ENCODE measurements at regions not wholly inside any gene's neighbourhood (a gene's known extent, or its start where the extent isn't known, plus 50 kb on each side); places are given as distances from the start of the nearest gene placed in this dataset.

GRCh38 chr9:16105168-16106020, 552.6 kb downstream of the CCDC171 start:
- no peaks in the 10 kb centered on the region for H3K36me3 Mint-ChIP-seq
- H3K27ac Mint-ChIP-seq, result no peak overlapping the region

GRCh38 chr9:16106021-16106571, 553.3 kb downstream of the CCDC171 start:
- peaks cover 54% of the 10 kb centered on the region for H3K4me1 Mint-ChIP-seq
- H3K9me3 Mint-ChIP-seq, result no peaks in the 10 kb centered on the region
- Histone ChIP-seq H3K4me1 (peaks cover 38% of the 10 kb centered on the region), H3F3A (ENCODE audit: low read depth) (peaks cover 9% of the 10 kb centered on the region), H3K4me2 (peak overlapping the region; percentile 54), H3K79me2 (ENCODE audit: low read depth) (no peaks in the 10 kb centered on the region), H2AFZ (replicated peaks) (no peak overlapping the region), H3K27me3 (no peaks in the 10 kb centered on the region), H3K36me3 (no peaks in the 10 kb centered on the region), H3K9ac (no peak overlapping the region), H3K9me3 (ENCODE audit: low read depth) (no peaks in the 10 kb centered on the region), H4K20me1 (ENCODE audit: low read depth) (no peaks in the 10 kb centered on the region), H3K27ac (peak overlapping the region; percentile 1), H3K4me3 (no peak overlapping the region)
- H3K27ac Mint-ChIP-seq, result no peak overlapping the region
- DNase-seq (ENCODE audit: low spot score), result peak; percentile 17
- H3K4me3 Mint-ChIP-seq, result no peak overlapping the region
- no peaks in the 10 kb centered on the region for H3K36me3 Mint-ChIP-seq
- no peak for TF ChIP-seq CTCF (IDR thresholded peaks at IDR 0.05)
- no peak for TF ChIP-seq EZH2phosphoT487 (IDR thresholded peaks at IDR 0.05)
- TF ChIP-seq EZH2 (IDR thresholded peaks at IDR 0.05), result no peak
- H3K27me3 Mint-ChIP-seq (ENCODE audit: insufficient read depth, low read depth), result peaks cover 4% of the 10 kb centered on the region

More at GRCh38 chr9:16105168-16106020, 552.6 kb downstream of the CCDC171 start:
- Histone ChIP-seq H3K9me3 (ENCODE audit: low read depth) (no peaks in the 10 kb centered on the region), H3K36me3 (no peaks in the 10 kb centered on the region), H2AFZ (replicated peaks) (no peak overlapping the region), H3K4me2 (peak overlapping the region; percentile 54), H4K20me1 (ENCODE audit: low read depth) (no peaks in the 10 kb centered on the region), H3K4me1 (peaks cover 45% of the 10 kb centered on the region), H3K79me2 (ENCODE audit: low read depth) (no peaks in the 10 kb centered on the region), H3K9ac (no peak overlapping the region), H3F3A (ENCODE audit: low read depth) (peaks cover 9% of the 10 kb centered on the region), H3K4me3 (no peak overlapping the region), H3K27ac (no peak overlapping the region), H3K27me3 (no peaks in the 10 kb centered on the region)
- TF ChIP-seq CTCF (IDR thresholded peaks at IDR 0.05) (no peak), EZH2 (IDR thresholded peaks at IDR 0.05) (no peak), EZH2phosphoT487 (IDR thresholded peaks at IDR 0.05) (no peak)
- Mint-ChIP-seq H3K4me3 (no peak overlapping the region), H3K4me1 (peaks cover 61% of the 10 kb centered on the region), H3K9me3 (no peaks in the 10 kb centered on the region), H3K27me3 (ENCODE audit: insufficient read depth, low read depth) (peaks cover 3% of the 10 kb centered on the region)
- no peak for DNase-seq (ENCODE audit: low spot score)

- H3K36me3 ChIP-seq, result no peaks in the 10 kb centered on the region
- no peak overlapping the region for H3K27ac Mint-ChIP-seq
- no peaks in the 10 kb centered on the region for H3K36me3 Mint-ChIP-seq
- no peak overlapping the region for H3K4me3 ChIP-seq
- H3K27me3 Mint-ChIP-seq (ENCODE audit: insufficient read depth, low read depth), result peaks cover 4% of the 10 kb centered on the region
- H3K9me3 Mint-ChIP-seq, result no peaks in the 10 kb centered on the region
- H3K4me3 Mint-ChIP-seq, result no peak overlapping the region
- H3K9ac ChIP-seq, result no peak overlapping the region
- H2AFZ ChIP-seq (replicated peaks), result no peak overlapping the region
- no peaks in the 10 kb centered on the region for H3K79me2 ChIP-seq (ENCODE audit: low read depth)
- TF ChIP-seq CTCF (IDR thresholded peaks at IDR 0.05) (no peak), EZH2 (IDR thresholded peaks at IDR 0.05) (no peak), EZH2phosphoT487 (IDR thresholded peaks at IDR 0.05) (no peak)
- peaks cover under 1% of the 10 kb centered on the region for H3K4me1 ChIP-seq
- no peaks in the 10 kb centered on the region for H4K20me1 ChIP-seq (ENCODE audit: low read depth)
- DNase-seq (ENCODE audit: low spot score), result peak; percentile 36
- no peaks in the 10 kb centered on the region for H3K27me3 ChIP-seq
- H3K27ac ChIP-seq, result no peak overlapping the region
- no peaks in the 10 kb centered on the region for H3K9me3 ChIP-seq (ENCODE audit: low read depth)
- H3K4me2 ChIP-seq, result no peak overlapping the region
- no peaks in the 10 kb centered on the region for H3K4me1 Mint-ChIP-seq
- no peaks in the 10 kb centered on the region for H3F3A ChIP-seq (ENCODE audit: low read depth)
Observed at GRCh38 chr9:16112116-16112515, 559.3 kb downstream of the CCDC171 start.
